IMR-90 (cell line): ENCODE measurements at regions not wholly inside any gene's neighbourhood (a gene's known extent, or its start where the extent isn't known, plus 50 kb on each side); places are given as distances from the start of the nearest gene placed in this dataset.

Source experiments
- ATAC-seq: fragments of 200-7000 bp; cut with Tn5 transposase; 2 replicates; pipeline ENCODE4 v1.9.1; 2020; ENCODE audit warnings: low read depth, mild to moderate bottlenecking, moderate library complexity
- BruUV-seq: library from RNA; stranded (reverse); fragments of 400-500 nt; replicated peaks from 2 replicates; lab custom pipeline; 2021; lab: Mats Ljungman, UMichigan
- CTCF ChIA-PET: fragments of 300-600 bp; formaldehyde crosslinking; extraction: SDS; loops from one replicate; lab custom pipeline; 2021; ENCODE audit warnings: antibody characterized with exemption; lab: Yijun Ruan, JAX
- POLR2A ChIA-PET: fragments of 300-600 bp; sonication (Branson Sonifier 250); formaldehyde crosslinking; loops from one replicate; lab custom pipeline; 2022; ENCODE audit warnings: antibody characterized with exemption; ENCODE audit not compliant: unreplicated experiment; lab: Charles Lee
- DNase-seq: peaks from one replicate; pipeline ENCODE4 v3.0.0; 2013
- H2AFZ ChIP-seq: replicated peaks from 2 replicates; pipeline ENCODE3; 2013; ENCODE audit warnings: low read length, mild to moderate bottlenecking; ENCODE audit not compliant: poor library complexity
- H2AK5ac ChIP-seq: 2 replicates; pipeline ENCODE4 v1.6.1; 2013; ENCODE audit warnings: low read depth, low read length, inconsistent platforms
- H2AK9ac ChIP-seq: replicated peaks from 2 replicates; pipeline ENCODE3; 2013; ENCODE audit warnings: mild to moderate bottlenecking, low read depth, low read length, moderate library complexity; ENCODE audit not compliant: poor library complexity
- H2BK120ac ChIP-seq: 2 replicates; pipeline ENCODE4 v1.6.1; 2013; ENCODE audit warnings: low read depth, low read length, inconsistent platforms
- H2BK15ac ChIP-seq: 3 replicates; pipeline ENCODE4 v1.6.1; 2013; ENCODE audit warnings: low read depth, low read length, inconsistent platforms
- H2BK20ac ChIP-seq: 2 replicates; pipeline ENCODE4 v1.6.1; 2013; ENCODE audit warnings: low read depth, mild to moderate bottlenecking, inconsistent platforms, low read length, moderate library complexity
- H2BK5ac ChIP-seq: 2 replicates; pipeline ENCODE4 v1.6.1; 2013; ENCODE audit warnings: mild to moderate bottlenecking, low read depth, low read length, inconsistent platforms; ENCODE audit not compliant: poor library complexity, severe bottlenecking
- H3K14ac ChIP-seq: replicated peaks from 2 replicates; pipeline ENCODE4 v1.6.1; 2013; ENCODE audit warnings: low read depth, low read length, inconsistent platforms
- H3K18ac ChIP-seq: 2 replicates; pipeline ENCODE4 v1.6.1; 2013; ENCODE audit warnings: low read depth, low read length, control low read depth
- H3K23ac ChIP-seq: 2 replicates; pipeline ENCODE4 v1.6.1; 2013; ENCODE audit warnings: low read depth, low read length, inconsistent platforms
- H3K27ac ChIP-seq: 2 replicates; pipeline ENCODE4 v1.5.1; 2013; ENCODE audit warnings: mild to moderate bottlenecking, control low read depth, low read length; ENCODE audit not compliant: insufficient read depth
- H3K27me3 ChIP-seq: 2 replicates; pipeline ENCODE4 v1.6.1; 2013; ENCODE audit warnings: low read length; ENCODE audit not compliant: control insufficient read depth, insufficient read depth
- H3K36me3 ChIP-seq: 2 replicates; pipeline ENCODE4 v1.6.1; 2013; ENCODE audit warnings: low read length, mixed read lengths; ENCODE audit not compliant: control insufficient read depth, insufficient read depth
- H3K4ac ChIP-seq: 2 replicates; pipeline ENCODE4 v1.6.1; 2013; ENCODE audit warnings: low read depth, low read length, inconsistent platforms
- H3K4me1 ChIP-seq: 2 replicates; pipeline ENCODE4 v1.6.1; 2013; ENCODE audit warnings: low read length, mixed read lengths; ENCODE audit not compliant: control insufficient read depth, insufficient read depth
- H3K4me2 ChIP-seq: 2 replicates; pipeline ENCODE4 v1.6.1; 2013; ENCODE audit warnings: low read depth, mild to moderate bottlenecking, control low read depth, low read length, moderate library complexity
- H3K4me3 ChIP-seq: 2 replicates; pipeline ENCODE4 v1.5.1; 2013; ENCODE audit warnings: low read depth, mild to moderate bottlenecking, control low read depth, low read length, moderate library complexity; ENCODE audit not compliant: insufficient read depth
- H3K56ac ChIP-seq: 2 replicates; pipeline ENCODE4 v1.6.1; 2013; ENCODE audit warnings: low read length, inconsistent platforms; ENCODE audit not compliant: insufficient read depth; ENCODE audit errors: extremely low read depth
- H3K79me1 ChIP-seq, 2 experiments: 2 replicates each; pipeline ENCODE4 v1.6.1; 2013; ENCODE audit warnings: low read length in 2 of 2, inconsistent platforms in 1 of 2, low read depth in 1 of 2
- H3K9ac ChIP-seq: 2 replicates; pipeline ENCODE4 v1.6.1; 2013; ENCODE audit warnings: low read depth, low read length, control low read depth
- H3K9me1 ChIP-seq: 2 replicates; pipeline ENCODE4 v1.6.1; 2013; ENCODE audit warnings: low read length, inconsistent platforms; ENCODE audit not compliant: insufficient read depth
- H3K9me3 ChIP-seq: 2 replicates; pipeline ENCODE4 v1.6.1; 2013; ENCODE audit warnings: low read length; ENCODE audit not compliant: control insufficient read depth, insufficient read depth
- H4K20me1 ChIP-seq: 2 replicates; pipeline ENCODE4 v1.6.1; 2013; ENCODE audit warnings: low read length, inconsistent platforms; ENCODE audit not compliant: insufficient read depth
- H4K5ac ChIP-seq: 2 replicates; pipeline ENCODE4 v1.6.1; 2013; ENCODE audit warnings: mild to moderate bottlenecking, low read depth, low read length, control low read depth
- H4K8ac ChIP-seq, 2 experiments: 2 replicates each; pipeline ENCODE4 v1.6.1; 2013; ENCODE audit warnings: low read depth in 2 of 2, low read length in 2 of 2, control low read depth in 1 of 2, inconsistent platforms in 1 of 2
- H4K91ac ChIP-seq: 2 replicates; pipeline ENCODE4 v1.6.1; 2013; ENCODE audit warnings: low read depth, low read length, inconsistent platforms; ENCODE audit not compliant: insufficient read depth
- CHD1 ChIP-seq: IDR thresholded peaks from 2 replicates; pipeline ENCODE4 v1.6.1; 2012; ENCODE audit warnings: low read depth, low read length, improper control_type of control experiment
- FOS ChIP-seq: fragments of 150-350 bp; IDR thresholded peaks from 2 replicates; pipeline ENCODE4 v1.6.1; 2016; ENCODE audit warnings: low read depth, low read length
- MAFK ChIP-seq: IDR thresholded peaks from 2 replicates; pipeline ENCODE4 v1.6.1; 2012; ENCODE audit warnings: low read depth, low read length, improper control_type of control experiment
- POLR2A ChIP-seq: IDR thresholded peaks from 2 replicates; pipeline ENCODE4 v1.6.1; 2012; ENCODE audit warnings: mild to moderate bottlenecking, low read depth, low read length
- RAD21 ChIP-seq: IDR thresholded peaks from 2 replicates; pipeline ENCODE4 v1.6.1; 2012; ENCODE audit warnings: low read length, improper control_type of control experiment
- RCOR1 ChIP-seq: IDR thresholded peaks from 2 replicates; pipeline ENCODE4 v1.6.1; 2012; ENCODE audit warnings: mild to moderate bottlenecking, low read length, improper control_type of control experiment; ENCODE audit not compliant: insufficient replicate concordance
- SMC3 ChIP-seq: fragments of 150-350 bp; IDR thresholded peaks from 2 replicates; pipeline ENCODE4 v1.6.1; 2016; ENCODE audit warnings: low read depth, mild to moderate bottlenecking, antibody characterized with exemption, low read length, moderate library complexity
- WGBS, 2 experiments: methylation state at CpG; one replicate each; pipeline versions ENCODE4 v1.1.5 to v1.1.7; 2013; ENCODE audit warnings: missing lambda C conversion rate in 2 of 2; ENCODE audit not compliant: insufficient read length in 1 of 2; ENCODE audit errors: extremely low coverage in 2 of 2; 5-methylcytosine and 5-hydroxymethylcytosine counted together
- dilution Hi-C: fragments of 300-500 bp; cut with HindIII; formaldehyde crosslinking; loops from one replicate; pipeline ENCODE4 v1.14.3; 2018; ENCODE audit warnings: low sequenced_read_pairs; ENCODE audit not compliant: unreplicated experiment
- in situ Hi-C: fragments of 300-500 bp; cut with MboI; formaldehyde crosslinking; loops from 3 replicates; pipeline ENCODE4 v1.14.3; 2019; ENCODE audit warnings: low sequenced_read_pairs, inconsistent platforms, mixed read lengths
- intact Hi-C: fragments of 100-400 bp; cut with micrococcal nuclease; formaldehyde crosslinking; loops from 2 replicates; pipeline ENCODE4 v1.10.0; 2022
- TF ChIP-seq, protein P1 (sequence below): conservative IDR thresholded peaks from 2 replicates; pipeline ENCODE4 v1.5.1; 2012; ENCODE audit warnings: mild to moderate bottlenecking, low read depth, low read length, improper control_type of control experiment
- TF ChIP-seq, protein P2 (sequence below): fragments of 150-350 bp; IDR thresholded peaks from 2 replicates; pipeline ENCODE4 v1.6.1; 2016; ENCODE audit warnings: low read depth, mild to moderate bottlenecking, low read length, moderate library complexity, borderline replicate concordance

DNA sequence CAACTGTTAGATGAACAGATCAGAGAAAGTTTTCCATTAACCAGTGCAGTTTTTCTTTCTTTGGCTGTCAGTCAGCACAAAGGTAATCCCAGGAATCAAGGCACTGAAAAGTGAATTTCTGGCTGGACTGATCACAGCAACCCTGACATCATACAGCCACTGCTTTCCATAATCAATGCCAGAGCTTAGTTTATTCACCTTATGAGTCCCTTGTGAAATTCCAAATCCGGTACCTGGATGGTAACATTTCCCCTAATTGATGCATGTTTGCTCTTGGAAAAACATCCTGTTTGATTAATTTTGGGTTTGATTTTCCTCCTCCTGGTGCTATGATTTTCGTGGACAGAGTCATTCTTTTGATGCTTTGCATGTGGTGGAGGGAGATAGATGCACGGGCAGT, 319.8 kb downstream of the INSC start:
- H4K5ac ChIP-seq = no peak overlapping the region
- no TSS peak for BruUV-seq

More for the DNA sequence above, 319.8 kb downstream of the INSC start:
- H3K9me3 ChIP-seq = no peaks in the 10 kb centered on the region
- no peak overlapping the region for H2BK15ac ChIP-seq
- H3K23ac ChIP-seq = no peak overlapping the region
- WGBS, 2 experiments = no CpG with 5 or more reads among the region's 3 CpGs
- H3K27me3 ChIP-seq = no peaks in the 10 kb centered on the region
- no peaks in the 10 kb centered on the region for H3K9me1 ChIP-seq
- no peak overlapping the region for H2BK5ac ChIP-seq
- ATAC-seq (no peak), DNase-seq (no peak)
- H3K18ac ChIP-seq = no peak overlapping the region
- TF ChIP-seq POLR2A (no peak), FOS (no peak), RAD21 (no peak), RCOR1 (no peak), MAFK (no peak), SMC3 (no peak), CHD1 (no peak)
- TF ChIP-seq, protein P1, sequence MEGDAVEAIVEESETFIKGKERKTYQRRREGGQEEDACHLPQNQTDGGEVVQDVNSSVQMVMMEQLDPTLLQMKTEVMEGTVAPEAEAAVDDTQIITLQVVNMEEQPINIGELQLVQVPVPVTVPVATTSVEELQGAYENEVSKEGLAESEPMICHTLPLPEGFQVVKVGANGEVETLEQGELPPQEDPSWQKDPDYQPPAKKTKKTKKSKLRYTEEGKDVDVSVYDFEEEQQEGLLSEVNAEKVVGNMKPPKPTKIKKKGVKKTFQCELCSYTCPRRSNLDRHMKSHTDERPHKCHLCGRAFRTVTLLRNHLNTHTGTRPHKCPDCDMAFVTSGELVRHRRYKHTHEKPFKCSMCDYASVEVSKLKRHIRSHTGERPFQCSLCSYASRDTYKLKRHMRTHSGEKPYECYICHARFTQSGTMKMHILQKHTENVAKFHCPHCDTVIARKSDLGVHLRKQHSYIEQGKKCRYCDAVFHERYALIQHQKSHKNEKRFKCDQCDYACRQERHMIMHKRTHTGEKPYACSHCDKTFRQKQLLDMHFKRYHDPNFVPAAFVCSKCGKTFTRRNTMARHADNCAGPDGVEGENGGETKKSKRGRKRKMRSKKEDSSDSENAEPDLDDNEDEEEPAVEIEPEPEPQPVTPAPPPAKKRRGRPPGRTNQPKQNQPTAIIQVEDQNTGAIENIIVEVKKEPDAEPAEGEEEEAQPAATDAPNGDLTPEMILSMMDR = no peak
- TF ChIP-seq, protein P2, sequence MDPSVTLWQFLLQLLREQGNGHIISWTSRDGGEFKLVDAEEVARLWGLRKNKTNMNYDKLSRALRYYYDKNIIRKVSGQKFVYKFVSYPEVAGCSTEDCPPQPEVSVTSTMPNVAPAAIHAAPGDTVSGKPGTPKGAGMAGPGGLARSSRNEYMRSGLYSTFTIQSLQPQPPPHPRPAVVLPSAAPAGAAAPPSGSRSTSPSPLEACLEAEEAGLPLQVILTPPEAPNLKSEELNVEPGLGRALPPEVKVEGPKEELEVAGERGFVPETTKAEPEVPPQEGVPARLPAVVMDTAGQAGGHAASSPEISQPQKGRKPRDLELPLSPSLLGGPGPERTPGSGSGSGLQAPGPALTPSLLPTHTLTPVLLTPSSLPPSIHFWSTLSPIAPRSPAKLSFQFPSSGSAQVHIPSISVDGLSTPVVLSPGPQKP = no peak
- no peaks in the 10 kb centered on the region for H3K36me3 ChIP-seq
- H2AK5ac ChIP-seq = no peak overlapping the region
- H3K4me3 ChIP-seq = no peak overlapping the region
- H2BK120ac ChIP-seq = no peak overlapping the region
- no peaks in the 10 kb centered on the region for H4K20me1 ChIP-seq
- H3K56ac ChIP-seq = no peak overlapping the region
- no peak overlapping the region for H2AFZ ChIP-seq
- no peak overlapping the region for H4K91ac ChIP-seq
- CTCF ChIA-PET = no interaction called here
- no peaks in the 10 kb centered on the region for H3K4me1 ChIP-seq
- H2BK20ac ChIP-seq = no peak overlapping the region
- POLR2A ChIA-PET = no interaction called here
- intact Hi-C loops (no loop called here), in situ Hi-C loops (no loop called here), dilution Hi-C loops (no loop called here)
- H3K14ac ChIP-seq = no peak overlapping the region
- no peaks in the 10 kb centered on the region for H3K79me1 ChIP-seq
- no peak overlapping the region for H3K9ac ChIP-seq
- no peak overlapping the region for H2AK9ac ChIP-seq
- H4K8ac ChIP-seq = no peak overlapping the region
- no peak overlapping the region for H3K4ac ChIP-seq
- no peak overlapping the region for H3K27ac ChIP-seq
- no peak overlapping the region for H3K4me2 ChIP-seq
